Esophagus squamous epithelium (tissue), 5 donors: ENCODE measurements at regions not wholly inside any gene's neighbourhood (a gene's known extent, or its start where the extent isn't known, plus 50 kb on each side); places are given as distances from the start of the nearest gene placed in this dataset.

Experiments
- DNase-seq: peaks from one replicate; lab custom pipeline; 2025; lab: John Stamatoyannopoulos, UW
- H3K27ac ChIP-seq, 4 donors: fragments of 200-600 bp; sonication (generic); one replicate each; pipeline ENCODE4 v1.5.1; 2016 to 2019; ENCODE audit warnings: mild to moderate bottlenecking in 1 of 4
- H3K27me3 ChIP-seq, 4 donors: fragments of 200-600 bp; sonication (generic); 1 replicate in 3 of 4; 2 replicates in 1 of 4; pipeline versions ENCODE4 v1.5.1 to v1.6.0; 2017 to 2021; ENCODE audit warnings: antibody characterized with exemption in 1 of 4
- H3K36me3 ChIP-seq, 3 donors: fragments of 200-600 bp; sonication (generic); one replicate each; pipeline ENCODE4 v1.5.1; 2016 to 2019
- H3K4me1 ChIP-seq, 3 donors: fragments of 200-600 bp; sonication (generic); one replicate each; pipeline ENCODE4 v1.5.1; 2017 to 2019
- H3K4me3 ChIP-seq, 4 donors: fragments of 200-600 bp; sonication (generic); 1 replicate in 3 of 4; 2 replicates in 1 of 4; pipeline ENCODE4 v1.5.1; 2016 to 2019; ENCODE audit warnings: mild to moderate bottlenecking in 2 of 4, moderate library complexity in 1 of 4
- H3K9me3 ChIP-seq, 3 donors: fragments of 200-600 bp; sonication (generic); one replicate each; pipeline ENCODE4 v1.5.1; 2016 to 2019
- CTCF ChIP-seq, 6 experiments: fragments of 450-650 bp in 4 of 6; fragments of 200-600 bp in 2 of 6; sonication (generic) in 2 of 6; IDR thresholded peaks; one replicate each; pipeline ENCODE4 v1.5.1; 2016 to 2019; ENCODE audit warnings: antibody characterized with exemption in 6 of 6, mild to moderate bottlenecking in 4 of 6, moderate library complexity in 4 of 6
- POLR2A ChIP-seq, 4 donors: fragments of 450-650 bp; IDR thresholded peaks; one replicate each; pipeline ENCODE4 v1.6.1; 2017; ENCODE audit warnings: antibody characterized with exemption in 4 of 4, mild to moderate bottlenecking in 4 of 4, moderate library complexity in 3 of 4
- WGBS, 2 donors: methylation state at CpG; one replicate each; pipeline ENCODE4 v1.1.5; 2018; 5-methylcytosine and 5-hydroxymethylcytosine counted together
- intact Hi-C: fragments of 100-400 bp; cut with DNase I; formaldehyde crosslinking; loops from one replicate; pipeline ENCODE4 v1.15.0; 2022
- donor health status: DM: yes; HTN: yes; CAD: no.

- Histone ChIP-seq H3K27ac (peak overlapping the region; percentile 57 to 76 (median 69)), H3K27me3 (no peaks in the 10 kb centered on the region), H3K4me1 (peaks cover 12 to 40% (median 18%) of the 10 kb centered on the region in 3 donors), H3K9me3 (no peaks in the 10 kb centered on the region), H3K36me3 (no peaks in the 10 kb centered on the region), H3K4me3 (no peak overlapping the region)
- 24% methylated on average over 6 of the region's 7 CpGs; no CpG with 5 or more reads in 1 of the 2 donors for WGBS, 2 donors
- DNase-seq: no peak
- TF ChIP-seq CTCF (IDR thresholded peaks at IDR 0.05): no peak
- no peak for TF ChIP-seq POLR2A (IDR thresholded peaks at IDR 0.05)
- intact Hi-C loops: no loop called here
These were observed 98.0 kb upstream of the DUSP10 start for GRCh38 chr1:221839782-221840395.

GRCh38 chr1:221839321-221839720, 97.4 kb upstream of the DUSP10 start:
- Histone ChIP-seq H3K4me1 (peaks cover 12 to 46% (median 23%) of the 10 kb centered on the region in 3 donors), H3K27ac (peak overlapping the region; percentile 57 to 76 (median 69)), H3K36me3 (no peaks in the 10 kb centered on the region), H3K27me3 (no peaks in the 10 kb centered on the region), H3K9me3 (no peaks in the 10 kb centered on the region), H3K4me3 (no peak overlapping the region)
- intact Hi-C loops: no loop called here
- WGBS, 2 donors: 54 to 56% methylated on average over 1 of the region's 1 CpG
- TF ChIP-seq POLR2A (IDR thresholded peaks at IDR 0.05) (no peak), CTCF (IDR thresholded peaks at IDR 0.05) (no peak)
- no peak for DNase-seq

GRCh38 chr1:221837896-221838295, 96.0 kb upstream of the DUSP10 start:
- Histone ChIP-seq H3K27ac (peak overlapping the region in 2 of 4 donors; percentile 29), H3K4me1 (peaks cover 12 to 58% (median 29%) of the 10 kb centered on the region in 3 donors), H3K4me3 (no peak overlapping the region), H3K36me3 (no peaks in the 10 kb centered on the region), H3K9me3 (no peaks in the 10 kb centered on the region), H3K27me3 (no peaks in the 10 kb centered on the region)
- intact Hi-C loops: no loop called here
- WGBS, 2 donors: 66 to 76% methylated on average over 8 of the region's 8 CpGs
- no peak for TF ChIP-seq POLR2A (IDR thresholded peaks at IDR 0.05)
- TF ChIP-seq CTCF (IDR thresholded peaks at IDR 0.05): no peak
- DNase-seq: no peak

- TF ChIP-seq CTCF (IDR thresholded peaks at IDR 0.05) (no peak), POLR2A (IDR thresholded peaks at IDR 0.05) (no peak)
- Histone ChIP-seq H3K27me3 (no peaks in the 10 kb centered on the region), H3K27ac (peak overlapping the region in 2 of 4 donors; percentile 23 to 25), H3K4me1 (peaks cover 7 to 66% (median 33%) of the 10 kb centered on the region in 3 donors), H3K36me3 (no peaks in the 10 kb centered on the region), H3K9me3 (no peaks in the 10 kb centered on the region), H3K4me3 (no peak overlapping the region)
- intact Hi-C loops: no loop called here
- no peak for DNase-seq
- WGBS, 2 donors: 53 to 67% methylated on average over 1 to 3 of the region's 3 CpGs
These were observed 93.0 kb upstream of the DUSP10 start for GRCh38 chr1:221834698-221835513.

- peak overlapping the region in 3 of 4 donors; percentile 51 to 55 (median 52) for H3K27ac ChIP-seq
- no peaks in the 10 kb centered on the region for H3K9me3 ChIP-seq
- H3K36me3 ChIP-seq: no peaks in the 10 kb centered on the region
- no peak overlapping the region for H3K4me3 ChIP-seq
- DNase-seq: no peak
- peaks cover 0 to 52% (median 29%) of the 10 kb centered on the region in 3 donors for H3K4me1 ChIP-seq
- TF ChIP-seq POLR2A (IDR thresholded peaks at IDR 0.05) (no peak), CTCF (IDR thresholded peaks at IDR 0.05) (no peak)
- 19 to 34% methylated on average over 2 of the region's 2 CpGs for WGBS, 2 donors
- no peaks in the 10 kb centered on the region for H3K27me3 ChIP-seq
- intact Hi-C loops: no loop called here
These were observed 90.7 kb upstream of the DUSP10 start for GRCh38 chr1:221832617-221833016.
